ENCODE measurements at regions not wholly inside any gene's neighbourhood (a gene's known extent, or its start where the extent isn't known, plus 50 kb on each side); places are given as distances from the start of the nearest gene placed in this dataset.

DNA sequence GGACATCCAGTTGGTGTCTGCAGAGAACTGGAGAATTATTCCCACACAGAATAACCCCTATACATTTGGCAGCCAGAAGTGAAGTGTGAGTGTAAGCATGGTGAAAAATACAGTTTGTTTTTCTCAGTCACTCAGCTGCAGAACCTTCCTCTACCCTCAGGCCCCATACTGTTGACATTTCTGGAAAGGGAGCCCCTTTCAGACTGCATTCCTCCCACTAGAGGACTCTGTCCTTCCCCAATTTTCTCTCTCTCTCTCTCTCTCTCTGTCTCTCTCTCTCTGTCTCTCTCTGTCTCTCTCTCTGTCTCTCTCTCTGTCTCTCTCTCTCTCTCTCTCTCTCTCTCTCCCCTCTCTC lies 86.8 kb upstream of the STEAP1B start:
- DNase-seq (ENCODE audit: low spot score): peak; percentile 77

DNA sequence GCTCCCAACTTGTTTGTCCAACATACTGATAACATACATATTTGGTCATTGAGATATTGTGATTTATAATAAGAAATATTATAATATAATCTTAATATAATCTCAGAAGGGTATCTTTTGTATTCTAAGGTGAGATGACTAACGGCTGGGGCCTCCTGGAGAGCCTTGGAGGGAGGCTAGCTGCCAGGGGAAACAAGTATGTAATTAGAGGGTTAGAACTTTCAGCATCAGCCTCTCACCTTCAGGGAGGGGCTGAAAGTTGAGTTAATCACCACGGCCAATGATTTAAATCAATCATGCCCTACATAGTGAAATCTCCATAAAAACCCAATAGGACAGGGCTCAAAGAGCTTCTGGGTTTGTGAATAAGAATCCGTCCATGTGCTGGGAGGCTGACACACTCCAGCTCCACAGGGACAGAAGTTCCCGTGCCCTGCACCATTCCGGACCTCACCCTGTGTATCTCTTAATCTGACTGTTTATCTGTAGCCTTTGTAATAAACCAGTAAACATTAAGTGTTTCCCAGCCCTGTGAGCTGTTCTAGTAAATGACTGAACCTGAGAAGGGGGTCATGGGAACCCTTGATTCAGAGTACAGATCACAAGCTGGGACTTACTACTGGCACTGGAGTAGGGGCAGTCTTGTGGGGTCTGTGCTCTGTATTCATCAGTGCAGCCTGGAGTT lies 86.3 kb upstream of the STEAP1B start:
- peak; percentile 58 for DNase-seq (ENCODE audit: low spot score)

- no peak for DNase-seq (ENCODE audit: low spot score)
These were observed 84.2 kb upstream of the STEAP1B start for GRCh38 chr7:22584179-22584578.

- DNase-seq (ENCODE audit: low spot score): peak; percentile 96
These were observed 83.1 kb upstream of the STEAP1B start for GRCh38 chr7:22582863-22583622.

- no peak for DNase-seq (ENCODE audit: low spot score)
These were observed 81.1 kb upstream of the STEAP1B start for GRCh38 chr7:22581099-22581498.

- no peak for DNase-seq (ENCODE audit: low spot score)
These were observed 80.0 kb upstream of the STEAP1B start for GRCh38 chr7:22579961-22580360.

GRCh38 chr7:22578007-22578733 lies 78.2 kb upstream of the STEAP1B start:
- peak; percentile 86 for DNase-seq (ENCODE audit: low spot score)

DNA sequence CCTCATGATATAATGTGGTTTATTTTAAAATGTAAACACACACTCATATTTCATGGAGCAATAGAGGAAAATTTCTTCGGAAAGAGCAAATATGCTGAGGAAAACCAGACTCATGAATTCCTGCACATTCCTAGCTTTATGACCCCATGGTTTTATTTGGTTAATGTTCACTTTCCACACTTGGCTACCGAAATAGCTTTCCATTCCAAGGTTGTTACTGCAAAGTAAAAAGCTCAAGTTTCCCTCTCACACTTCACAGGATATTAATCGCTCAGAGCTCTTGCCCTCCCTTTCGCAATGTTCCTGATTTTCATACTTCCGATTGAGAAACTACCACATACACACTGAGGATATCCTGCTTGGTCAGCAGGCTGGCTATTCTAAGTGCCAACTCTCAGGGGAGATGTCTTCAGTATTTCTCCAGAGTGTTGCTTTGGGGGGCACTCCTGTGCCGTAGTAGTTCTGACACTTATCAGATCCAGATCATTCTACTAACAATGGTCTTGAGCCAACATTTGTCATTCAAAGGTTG lies 77.5 kb upstream of the STEAP1B start:
- DNase-seq (ENCODE audit: low spot score): peak; percentile 99

DNA sequence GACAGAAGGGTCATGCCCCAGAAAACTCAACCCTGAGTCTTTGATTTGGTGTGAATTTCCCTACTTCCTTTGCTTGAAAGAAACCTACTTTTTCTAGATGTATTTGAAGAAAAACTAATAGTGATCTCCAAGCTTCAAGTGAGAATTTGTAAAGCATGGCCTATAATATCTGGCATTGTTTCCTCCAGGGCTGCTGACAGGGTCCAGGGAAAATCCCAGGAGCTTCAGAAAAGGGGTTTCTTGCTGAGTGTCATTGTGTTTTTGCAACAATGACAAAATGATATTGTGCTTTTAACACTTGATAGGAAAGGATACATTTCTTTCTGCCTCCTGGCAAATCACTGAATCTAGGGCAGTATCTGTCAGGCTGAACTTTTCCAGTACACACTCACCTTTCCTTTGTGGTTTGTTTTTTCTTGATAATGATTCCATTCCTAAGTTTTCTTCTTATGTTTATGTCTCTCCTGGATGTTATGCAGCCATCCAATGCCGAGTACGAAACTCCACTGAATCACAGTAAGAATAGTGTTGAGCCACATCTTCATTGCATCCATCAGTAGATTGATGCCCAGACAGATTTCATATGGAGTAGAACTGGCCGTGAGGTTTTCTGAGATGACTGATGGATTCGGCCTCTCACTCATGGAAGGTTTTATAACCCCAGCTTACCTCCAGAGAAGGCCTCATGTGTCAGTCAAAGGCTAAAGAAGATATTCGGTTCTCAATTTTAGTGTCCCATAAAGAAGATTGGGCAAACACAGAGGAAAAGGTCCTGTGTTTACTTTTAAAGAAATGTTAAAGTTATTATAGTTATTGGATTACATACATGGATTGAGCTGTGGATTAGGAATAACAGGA lies 76.9 kb upstream of the STEAP1B start:
- no peak for DNase-seq (ENCODE audit: low spot score)

- no peak for DNase-seq (ENCODE audit: low spot score)
These were observed 74.9 kb upstream of the STEAP1B start for GRCh38 chr7:22574754-22575520.

DNA sequence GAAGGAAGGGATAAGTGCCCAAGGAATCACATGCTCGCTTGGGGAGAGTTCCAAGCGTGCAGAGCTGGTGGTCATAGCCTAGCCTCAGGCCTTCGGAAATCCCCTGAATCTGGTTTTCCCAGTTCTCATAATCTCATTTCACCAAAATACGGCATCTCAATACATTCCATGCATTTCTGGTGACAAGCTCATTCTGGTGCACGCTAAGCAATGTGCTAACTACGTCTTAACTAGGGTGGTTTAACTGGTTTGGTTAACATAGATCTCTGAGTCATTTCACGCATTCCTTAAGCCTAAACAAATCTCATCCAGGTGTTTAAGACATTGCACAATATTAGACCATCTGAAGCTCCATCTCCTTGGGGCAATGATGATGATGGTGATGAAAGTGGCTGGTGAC lies 72.9 kb upstream of the STEAP1B start:
- DNase-seq (ENCODE audit: low spot score): peak; percentile 80

DNA sequence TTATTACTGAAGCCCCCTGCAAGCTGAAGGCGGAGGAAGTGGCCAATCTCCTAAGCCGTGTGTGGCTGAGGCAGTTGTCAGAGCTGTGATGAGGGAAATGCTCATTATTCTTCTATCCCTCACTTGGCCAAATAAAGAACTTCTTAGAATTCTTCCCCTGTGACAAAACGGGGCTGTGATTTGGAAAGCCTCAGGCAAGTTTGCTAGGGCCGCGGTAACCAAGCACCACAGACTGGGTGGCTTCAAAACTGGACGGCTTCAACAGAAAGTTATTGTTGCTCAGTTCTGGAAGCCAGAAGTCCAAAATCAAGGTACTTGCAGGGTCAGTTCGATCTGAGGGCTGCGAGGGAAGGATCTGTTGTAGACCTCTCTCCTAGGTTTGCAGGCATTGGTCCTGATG lies 72.3 kb upstream of the STEAP1B start:
- no peak for DNase-seq (ENCODE audit: low spot score)

DNA sequence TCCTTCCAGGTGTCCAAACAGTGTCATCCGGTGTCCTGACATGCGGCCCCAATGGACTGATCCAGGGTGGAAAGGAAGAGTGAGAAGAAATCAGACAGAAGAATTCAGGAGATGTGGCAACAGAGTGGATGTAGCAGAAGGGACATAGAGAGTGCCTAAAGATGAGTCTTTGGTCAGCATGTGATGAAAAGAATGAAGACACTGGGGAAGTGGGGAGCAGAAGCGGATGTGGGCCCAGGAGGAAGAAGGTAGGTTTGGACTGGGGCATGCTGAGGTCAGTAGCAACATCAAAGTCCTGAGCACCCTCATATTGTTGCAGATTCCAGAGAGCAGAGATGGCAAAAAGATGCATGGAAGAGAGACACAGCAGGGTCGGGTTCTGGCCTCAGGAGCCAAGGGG lies 71.8 kb upstream of the STEAP1B start:
- DNase-seq (ENCODE audit: low spot score): no peak

DNA sequence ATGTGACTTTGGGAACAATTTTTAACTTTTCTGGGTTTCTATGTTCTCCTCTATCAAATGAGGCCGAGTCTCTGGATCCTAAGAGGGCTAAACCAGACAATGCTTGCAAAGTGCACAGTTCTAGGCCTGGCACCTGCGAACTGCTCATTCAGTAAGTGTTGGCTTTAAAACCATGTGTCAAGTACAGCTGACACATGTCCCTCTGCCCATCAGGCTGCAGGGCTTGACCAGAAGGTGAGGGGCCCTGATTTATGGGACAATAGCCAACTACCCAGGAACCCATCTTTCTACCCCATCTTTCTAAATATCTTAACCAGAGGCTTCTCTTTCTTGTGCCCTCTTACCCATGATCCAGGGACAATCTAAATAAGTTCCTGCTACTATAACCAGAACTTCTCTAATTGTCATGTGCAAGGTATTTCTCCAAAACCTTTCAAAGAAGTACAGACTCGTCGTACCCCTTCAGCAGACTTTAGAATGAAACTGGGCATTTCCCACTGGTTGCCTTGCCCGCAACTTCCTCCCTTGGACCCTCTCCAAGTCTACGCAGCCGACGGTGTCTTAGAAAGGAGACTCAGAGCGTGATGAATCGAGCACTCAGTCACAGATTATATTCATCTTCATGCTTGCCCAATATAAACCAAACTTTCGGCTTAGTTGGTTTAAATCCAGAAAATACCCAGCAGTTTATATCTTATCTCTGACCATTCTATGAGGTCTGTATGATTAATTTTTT lies 69.8 kb upstream of the STEAP1B start:
- peak; percentile 92 for DNase-seq (ENCODE audit: low spot score)

GRCh38 chr7:22566592-22566991 lies 66.6 kb upstream of the STEAP1B start:
- DNase-seq (ENCODE audit: low spot score): no peak

GRCh38 chr7:22566176-22566575 lies 66.2 kb upstream of the STEAP1B start:
- DNase-seq (ENCODE audit: low spot score): no peak

- DNase-seq (ENCODE audit: low spot score): peak; percentile 89
These were observed 65.4 kb upstream of the STEAP1B start for GRCh38 chr7:22565315-22565811.

DNA sequence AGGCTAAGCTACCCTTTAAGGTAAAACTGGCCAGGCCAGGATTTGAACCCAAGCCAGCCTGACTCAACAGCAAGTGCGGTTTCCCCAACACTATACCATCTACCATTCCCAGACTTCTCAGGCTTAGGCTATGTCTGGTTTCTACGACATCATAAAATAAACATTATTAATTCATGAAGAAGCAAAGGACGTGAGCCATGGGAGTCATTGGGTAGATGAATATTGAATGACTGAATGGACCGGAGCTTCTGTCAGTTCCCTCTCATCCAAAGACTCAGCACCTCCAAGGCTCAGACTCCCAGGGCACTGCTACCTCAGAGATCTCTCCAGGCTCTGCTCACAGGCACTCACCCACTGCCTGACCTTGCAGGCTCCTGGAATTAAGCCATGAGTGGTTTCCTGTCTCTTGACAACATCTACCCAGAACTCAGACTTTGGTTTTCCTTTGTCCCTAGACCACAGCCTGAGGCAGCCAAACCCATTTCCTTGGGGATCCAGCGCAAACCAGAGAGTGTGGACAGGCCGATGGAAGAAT lies 64.6 kb upstream of the STEAP1B start:
- DNase-seq (ENCODE audit: low spot score): peak; percentile 99

DNA sequence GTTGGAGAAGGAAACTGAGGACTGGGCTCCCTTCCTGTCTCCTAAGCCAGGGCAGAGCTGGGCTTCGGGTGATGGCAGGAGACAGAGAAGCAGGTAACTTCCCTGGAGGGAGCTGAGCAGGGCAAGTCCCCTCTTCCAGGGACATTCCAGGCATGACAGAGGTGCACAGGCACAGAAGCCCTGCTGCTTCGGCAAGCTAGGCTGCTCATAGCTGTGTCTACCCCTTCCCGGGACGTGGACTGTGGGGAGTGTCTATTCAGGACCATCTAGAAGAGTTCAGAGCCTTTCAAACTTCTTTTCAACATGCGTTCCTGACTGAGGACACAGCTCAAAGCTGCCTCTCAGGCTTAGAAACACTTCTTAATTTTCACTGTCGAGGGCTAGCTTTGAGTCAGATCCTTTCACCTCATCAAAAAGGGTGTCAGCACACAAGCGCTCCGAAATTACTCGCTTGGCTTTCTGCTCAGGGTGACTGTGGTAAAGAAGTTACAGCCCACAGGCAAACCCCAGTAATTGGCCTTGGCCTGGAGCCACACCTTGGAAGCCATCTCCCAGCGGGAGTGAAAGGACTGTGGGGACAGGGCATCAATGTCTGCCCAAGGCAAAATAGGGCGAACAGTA lies 63.7 kb upstream of the STEAP1B start:
- DNase-seq (ENCODE audit: low spot score): peak; percentile 82

Measured in H4 (cell line).